Breast epithelium (tissue), 3 donors: ENCODE measurements at regions not wholly inside any gene's neighbourhood (a gene's known extent, or its start where the extent isn't known, plus 50 kb on each side); places are given as distances from the start of the nearest gene placed in this dataset.

Experiments
- POLR2A ChIP-seq: fragments of 450-650 bp; IDR thresholded peaks from one replicate; pipeline ENCODE4 v1.6.1; 2016; ENCODE audit warnings: antibody characterized with exemption, mild to moderate bottlenecking, moderate library complexity
- POLR2AphosphoS5 ChIP-seq, 3 donors: sonication (generic); formaldehyde crosslinking; IDR thresholded peaks; one replicate each; pipeline ENCODE4 v1.6.1; 2017; ENCODE audit warnings: antibody characterized with exemption in 3 of 3

GRCh38 chr3:116767726-116768125, 58.1 kb downstream of the TUSC7 start:
- TF ChIP-seq POLR2A (no peak), POLR2AphosphoS5 (IDR thresholded peaks at IDR 0.05) (no peak)
